GM12878 (cell line): ENCODE measurements at regions not wholly inside any gene's neighbourhood (a gene's known extent, or its start where the extent isn't known, plus 50 kb on each side); places are given as distances from the start of the nearest gene placed in this dataset.

Experiments
- BHLHE40 ChIP-seq, 2 experiments: fragments of 450-650 bp in 1 of 2; IDR thresholded peaks; 2 replicates each; pipeline ENCODE4 v1.6.1; 2011 to 2017; ENCODE audit warnings: low read depth in 2 of 2, borderline replicate concordance in 1 of 2, improper control_type of control experiment in 1 of 2, low read length in 1 of 2, mild to moderate bottlenecking in 1 of 2
- FOXM1 ChIP-seq: IDR thresholded peaks from 2 replicates; pipeline ENCODE4 v1.6.1; 2012; ENCODE audit warnings: low read depth, mild to moderate bottlenecking, inconsistent platforms, low read length, moderate library complexity
- IKZF1 ChIP-seq: fragments of 450-650 bp; conservative IDR thresholded peaks from 2 replicates; pipeline ENCODE4 v1.6.1; 2017; ENCODE audit warnings: antibody characterized with exemption, mild to moderate bottlenecking
- JUNB ChIP-seq: IDR thresholded peaks from 2 replicates; pipeline ENCODE4 v1.6.1; 2016; ENCODE audit warnings: antibody characterized with exemption, mild to moderate bottlenecking
- MEF2A ChIP-seq: IDR thresholded peaks from 2 replicates; pipeline ENCODE4 v1.6.1; 2011; ENCODE audit warnings: low read depth, mild to moderate bottlenecking, low read length, moderate library complexity; ENCODE audit not compliant: insufficient read depth
- ZNF274 ChIP-seq: IDR thresholded peaks from one replicate; pipeline ENCODE4 v1.8.0; 2011; ENCODE audit not compliant: insufficient read length, insufficient read depth
- TF ChIP-seq, protein P1 (sequence below): IDR thresholded peaks from 2 replicates; pipeline ENCODE4 v1.6.1; 2012; ENCODE audit warnings: low read depth, low read length, improper control_type of control experiment
- TF ChIP-seq, protein P2 (sequence below), 3 experiments: IDR thresholded peaks in 2 of 3; conservative IDR thresholded peaks in 1 of 3; 2 replicates each; pipeline ENCODE4 v1.5.1; 2011; ENCODE audit warnings: low read depth in 3 of 3, low read length in 3 of 3, mild to moderate bottlenecking in 3 of 3, control low read depth in 2 of 3, moderate library complexity in 2 of 3, inconsistent platforms in 1 of 3, mixed read lengths in 1 of 3; ENCODE audit not compliant: control insufficient read depth in 2 of 3, insufficient read depth in 1 of 3; ENCODE audit errors: extremely low read depth in 1 of 3
- TF ChIP-seq, protein P3 (sequence below): fragments of 450-650 bp; IDR thresholded peaks from 2 replicates; pipeline ENCODE4 v1.6.1; 2017; ENCODE audit warnings: antibody characterized with exemption, mild to moderate bottlenecking, moderate library complexity
- TF ChIP-seq, protein P4 (sequence below): fragments of 450-650 bp; IDR thresholded peaks from 2 replicates; pipeline ENCODE4 v1.6.1; 2017; ENCODE audit warnings: mild to moderate bottlenecking, moderate library complexity

DNA sequence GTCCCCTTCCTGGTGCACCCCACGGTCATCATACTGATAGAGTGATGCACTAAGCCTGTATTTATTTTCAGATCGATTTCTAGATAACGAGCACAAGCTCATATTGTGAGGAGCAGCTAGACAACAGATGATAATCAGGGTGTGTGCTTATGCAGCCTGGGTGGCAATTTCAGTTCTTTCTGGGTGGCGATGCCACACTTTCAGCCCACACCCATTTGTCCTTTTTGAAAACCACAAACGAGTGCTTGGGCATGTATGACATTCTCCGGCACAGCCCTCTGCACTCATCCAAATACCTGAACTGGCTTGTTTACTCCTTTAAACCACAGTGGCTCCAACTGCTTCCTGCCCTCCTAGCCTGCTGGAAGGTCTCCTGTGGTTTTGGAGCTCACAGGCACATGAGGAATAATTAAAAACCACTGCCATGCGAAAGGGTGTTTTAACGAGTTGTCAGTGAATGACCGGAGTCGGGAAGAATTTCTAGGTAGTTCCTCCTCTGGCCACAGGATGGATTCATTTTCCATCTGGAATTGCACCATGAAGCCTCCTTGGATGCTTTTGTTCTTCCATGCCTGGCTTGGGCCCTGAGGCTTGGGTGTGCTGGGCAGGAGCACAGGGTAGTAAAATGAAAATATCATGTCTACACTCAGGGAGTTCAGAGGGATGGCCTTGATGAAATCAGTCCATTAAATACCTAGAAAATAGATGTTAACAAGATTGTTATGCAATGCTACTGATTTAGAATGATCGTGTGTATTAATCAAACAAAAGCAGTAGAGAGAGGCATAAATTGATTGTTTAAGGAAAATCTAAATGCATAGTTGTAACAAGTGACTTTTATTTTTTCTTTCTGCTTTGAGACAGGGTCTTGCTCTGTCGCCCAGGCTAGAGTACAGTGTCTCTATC lies 52.4 kb upstream of the ITGB1 start (continued):
- TF ChIP-seq, protein P1, sequence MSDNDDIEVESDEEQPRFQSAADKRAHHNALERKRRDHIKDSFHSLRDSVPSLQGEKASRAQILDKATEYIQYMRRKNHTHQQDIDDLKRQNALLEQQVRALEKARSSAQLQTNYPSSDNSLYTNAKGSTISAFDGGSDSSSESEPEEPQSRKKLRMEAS = no peak
- TF ChIP-seq JUNB (no peak), MEF2A (no peak), BHLHE40 (IDR thresholded peaks at IDR 0.05; ENCODE audit: borderline replicate concordance in 1 of 2, low read depth in 2 of 2, low read length in 1 of 2) (no peak), FOXM1 (no peak), IKZF1 (no peak), ZNF274 (no peak)
- TF ChIP-seq, protein P2, sequence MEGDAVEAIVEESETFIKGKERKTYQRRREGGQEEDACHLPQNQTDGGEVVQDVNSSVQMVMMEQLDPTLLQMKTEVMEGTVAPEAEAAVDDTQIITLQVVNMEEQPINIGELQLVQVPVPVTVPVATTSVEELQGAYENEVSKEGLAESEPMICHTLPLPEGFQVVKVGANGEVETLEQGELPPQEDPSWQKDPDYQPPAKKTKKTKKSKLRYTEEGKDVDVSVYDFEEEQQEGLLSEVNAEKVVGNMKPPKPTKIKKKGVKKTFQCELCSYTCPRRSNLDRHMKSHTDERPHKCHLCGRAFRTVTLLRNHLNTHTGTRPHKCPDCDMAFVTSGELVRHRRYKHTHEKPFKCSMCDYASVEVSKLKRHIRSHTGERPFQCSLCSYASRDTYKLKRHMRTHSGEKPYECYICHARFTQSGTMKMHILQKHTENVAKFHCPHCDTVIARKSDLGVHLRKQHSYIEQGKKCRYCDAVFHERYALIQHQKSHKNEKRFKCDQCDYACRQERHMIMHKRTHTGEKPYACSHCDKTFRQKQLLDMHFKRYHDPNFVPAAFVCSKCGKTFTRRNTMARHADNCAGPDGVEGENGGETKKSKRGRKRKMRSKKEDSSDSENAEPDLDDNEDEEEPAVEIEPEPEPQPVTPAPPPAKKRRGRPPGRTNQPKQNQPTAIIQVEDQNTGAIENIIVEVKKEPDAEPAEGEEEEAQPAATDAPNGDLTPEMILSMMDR (IDR thresholded peaks at IDR 0.05 in 2 of 3, conservative IDR thresholded peaks at IDR 0.05 in 1 of 3; ENCODE audit: control insufficient read depth in 2 of 3, extremely low read depth in 1 of 3, insufficient read depth in 1 of 3, low read depth in 3 of 3, low read length in 3 of 3) = no peak
- TF ChIP-seq, protein P3, sequence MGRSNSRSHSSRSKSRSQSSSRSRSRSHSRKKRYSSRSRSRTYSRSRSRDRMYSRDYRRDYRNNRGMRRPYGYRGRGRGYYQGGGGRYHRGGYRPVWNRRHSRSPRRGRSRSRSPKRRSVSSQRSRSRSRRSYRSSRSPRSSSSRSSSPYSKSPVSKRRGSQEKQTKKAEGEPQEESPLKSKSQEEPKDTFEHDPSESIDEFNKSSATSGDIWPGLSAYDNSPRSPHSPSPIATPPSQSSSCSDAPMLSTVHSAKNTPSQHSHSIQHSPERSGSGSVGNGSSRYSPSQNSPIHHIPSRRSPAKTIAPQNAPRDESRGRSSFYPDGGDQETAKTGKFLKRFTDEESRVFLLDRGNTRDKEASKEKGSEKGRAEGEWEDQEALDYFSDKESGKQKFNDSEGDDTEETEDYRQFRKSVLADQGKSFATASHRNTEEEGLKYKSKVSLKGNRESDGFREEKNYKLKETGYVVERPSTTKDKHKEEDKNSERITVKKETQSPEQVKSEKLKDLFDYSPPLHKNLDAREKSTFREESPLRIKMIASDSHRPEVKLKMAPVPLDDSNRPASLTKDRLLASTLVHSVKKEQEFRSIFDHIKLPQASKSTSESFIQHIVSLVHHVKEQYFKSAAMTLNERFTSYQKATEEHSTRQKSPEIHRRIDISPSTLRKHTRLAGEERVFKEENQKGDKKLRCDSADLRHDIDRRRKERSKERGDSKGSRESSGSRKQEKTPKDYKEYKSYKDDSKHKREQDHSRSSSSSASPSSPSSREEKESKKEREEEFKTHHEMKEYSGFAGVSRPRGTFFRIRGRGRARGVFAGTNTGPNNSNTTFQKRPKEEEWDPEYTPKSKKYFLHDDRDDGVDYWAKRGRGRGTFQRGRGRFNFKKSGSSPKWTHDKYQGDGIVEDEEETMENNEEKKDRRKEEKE = no peak
- TF ChIP-seq, protein P4, sequence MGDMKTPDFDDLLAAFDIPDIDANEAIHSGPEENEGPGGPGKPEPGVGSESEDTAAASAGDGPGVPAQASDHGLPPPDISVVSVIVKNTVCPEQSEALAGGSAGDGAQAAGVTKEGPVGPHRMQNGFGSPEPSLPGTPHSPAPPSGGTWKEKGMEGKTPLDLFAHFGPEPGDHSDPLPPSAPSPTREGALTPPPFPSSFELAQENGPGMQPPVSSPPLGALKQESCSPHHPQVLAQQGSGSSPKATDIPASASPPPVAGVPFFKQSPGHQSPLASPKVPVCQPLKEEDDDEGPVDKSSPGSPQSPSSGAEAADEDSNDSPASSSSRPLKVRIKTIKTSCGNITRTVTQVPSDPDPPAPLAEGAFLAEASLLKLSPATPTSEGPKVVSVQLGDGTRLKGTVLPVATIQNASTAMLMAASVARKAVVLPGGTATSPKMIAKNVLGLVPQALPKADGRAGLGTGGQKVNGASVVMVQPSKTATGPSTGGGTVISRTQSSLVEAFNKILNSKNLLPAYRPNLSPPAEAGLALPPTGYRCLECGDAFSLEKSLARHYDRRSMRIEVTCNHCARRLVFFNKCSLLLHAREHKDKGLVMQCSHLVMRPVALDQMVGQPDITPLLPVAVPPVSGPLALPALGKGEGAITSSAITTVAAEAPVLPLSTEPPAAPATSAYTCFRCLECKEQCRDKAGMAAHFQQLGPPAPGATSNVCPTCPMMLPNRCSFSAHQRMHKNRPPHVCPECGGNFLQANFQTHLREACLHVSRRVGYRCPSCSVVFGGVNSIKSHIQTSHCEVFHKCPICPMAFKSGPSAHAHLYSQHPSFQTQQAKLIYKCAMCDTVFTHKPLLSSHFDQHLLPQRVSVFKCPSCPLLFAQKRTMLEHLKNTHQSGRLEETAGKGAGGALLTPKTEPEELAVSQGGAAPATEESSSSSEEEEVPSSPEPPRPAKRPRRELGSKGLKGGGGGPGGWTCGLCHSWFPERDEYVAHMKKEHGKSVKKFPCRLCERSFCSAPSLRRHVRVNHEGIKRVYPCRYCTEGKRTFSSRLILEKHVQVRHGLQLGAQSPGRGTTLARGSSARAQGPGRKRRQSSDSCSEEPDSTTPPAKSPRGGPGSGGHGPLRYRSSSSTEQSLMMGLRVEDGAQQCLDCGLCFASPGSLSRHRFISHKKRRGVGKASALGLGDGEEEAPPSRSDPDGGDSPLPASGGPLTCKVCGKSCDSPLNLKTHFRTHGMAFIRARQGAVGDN = no peak
